ENCODE measurements at regions not wholly inside any gene's neighbourhood (a gene's known extent, or its start where the extent isn't known, plus 50 kb on each side); places are given as distances from the start of the nearest gene placed in this dataset.
"Not testable (repeated sequence)": the region's sequence is repeated elsewhere in the genome, so short reads cannot be mapped to it uniquely, and the experiment has no call there.

DNA sequence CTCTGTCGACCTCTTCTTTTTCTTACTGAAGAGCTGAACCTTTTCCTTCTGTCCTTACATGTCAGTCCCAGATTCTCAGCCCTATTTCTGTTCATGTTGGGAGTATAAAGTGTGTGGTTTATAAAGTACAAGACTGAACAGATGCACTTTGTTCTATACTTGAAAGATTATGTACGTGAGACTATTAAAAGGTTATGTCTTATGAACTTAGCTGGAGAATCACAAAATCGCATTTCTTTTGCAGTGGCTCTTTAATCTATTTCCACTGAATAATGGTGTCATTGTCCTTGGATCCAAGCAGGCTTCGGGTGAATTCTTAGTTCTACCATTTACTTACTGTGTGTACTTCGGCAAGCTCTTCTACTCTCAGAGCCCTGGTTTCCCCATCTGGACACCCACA, 558.4 kb downstream of the TMEM135 start:
- H3K9me2 ChIP-seq (replicated peaks; ENCODE audit: low read length): no peaks in the 10 kb centered on the region
- no peak overlapping the region for H3K4me2 ChIP-seq (ENCODE audit: low read length)
- H3K9me3 ChIP-seq (ENCODE audit: low read length): no peaks in the 10 kb centered on the region
- H4K20me1 ChIP-seq (ENCODE audit: low read length): no peaks in the 10 kb centered on the region
- no TSS peak for BruUV-seq (replicated peaks)
- TF ChIP-seq, protein P1, sequence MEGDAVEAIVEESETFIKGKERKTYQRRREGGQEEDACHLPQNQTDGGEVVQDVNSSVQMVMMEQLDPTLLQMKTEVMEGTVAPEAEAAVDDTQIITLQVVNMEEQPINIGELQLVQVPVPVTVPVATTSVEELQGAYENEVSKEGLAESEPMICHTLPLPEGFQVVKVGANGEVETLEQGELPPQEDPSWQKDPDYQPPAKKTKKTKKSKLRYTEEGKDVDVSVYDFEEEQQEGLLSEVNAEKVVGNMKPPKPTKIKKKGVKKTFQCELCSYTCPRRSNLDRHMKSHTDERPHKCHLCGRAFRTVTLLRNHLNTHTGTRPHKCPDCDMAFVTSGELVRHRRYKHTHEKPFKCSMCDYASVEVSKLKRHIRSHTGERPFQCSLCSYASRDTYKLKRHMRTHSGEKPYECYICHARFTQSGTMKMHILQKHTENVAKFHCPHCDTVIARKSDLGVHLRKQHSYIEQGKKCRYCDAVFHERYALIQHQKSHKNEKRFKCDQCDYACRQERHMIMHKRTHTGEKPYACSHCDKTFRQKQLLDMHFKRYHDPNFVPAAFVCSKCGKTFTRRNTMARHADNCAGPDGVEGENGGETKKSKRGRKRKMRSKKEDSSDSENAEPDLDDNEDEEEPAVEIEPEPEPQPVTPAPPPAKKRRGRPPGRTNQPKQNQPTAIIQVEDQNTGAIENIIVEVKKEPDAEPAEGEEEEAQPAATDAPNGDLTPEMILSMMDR (conservative IDR thresholded peaks at IDR 0.05; ENCODE audit: low read depth, low read length): no peak
- TF ChIP-seq EZH2phosphoT487 (IDR thresholded peaks at IDR 0.05; ENCODE audit: borderline replicate concordance, low read length): no peak
- TF ChIP-seq EZH2 (IDR thresholded peaks at IDR 0.05; ENCODE audit: low read length, unreplicated experiment): no peak
- no peaks in the 10 kb centered on the region for H3K79me2 ChIP-seq (ENCODE audit: low read length)
- H3K4me1 ChIP-seq (ENCODE audit: insufficient read depth, low read length): no peaks in the 10 kb centered on the region
- H3F3A ChIP-seq (ENCODE audit: low read length, unreplicated experiment): no peaks in the 10 kb centered on the region
- ChIA-PET POLR2A (ENCODE audit: unreplicated experiment) (no interaction called here), CTCF (no interaction called here)
- no peaks in the 10 kb centered on the region for H3K36me3 ChIP-seq (ENCODE audit: low read depth, low read length)
- no peaks in the 10 kb centered on the region for H3K27me3 ChIP-seq (ENCODE audit: low read length)
- no peak for ATAC-seq
- H3K27ac ChIP-seq (ENCODE audit: low read length): no peak overlapping the region
- no peak overlapping the region for H3K9ac ChIP-seq (ENCODE audit: low read length)
- no peak overlapping the region for H3K4me3 ChIP-seq (ENCODE audit: low read length)
- intact Hi-C loops (cut with micrococcal nuclease): no loop called here
- no peak for DNase-seq
- H2AFZ ChIP-seq (ENCODE audit: low read length): no peak overlapping the region

DNA sequence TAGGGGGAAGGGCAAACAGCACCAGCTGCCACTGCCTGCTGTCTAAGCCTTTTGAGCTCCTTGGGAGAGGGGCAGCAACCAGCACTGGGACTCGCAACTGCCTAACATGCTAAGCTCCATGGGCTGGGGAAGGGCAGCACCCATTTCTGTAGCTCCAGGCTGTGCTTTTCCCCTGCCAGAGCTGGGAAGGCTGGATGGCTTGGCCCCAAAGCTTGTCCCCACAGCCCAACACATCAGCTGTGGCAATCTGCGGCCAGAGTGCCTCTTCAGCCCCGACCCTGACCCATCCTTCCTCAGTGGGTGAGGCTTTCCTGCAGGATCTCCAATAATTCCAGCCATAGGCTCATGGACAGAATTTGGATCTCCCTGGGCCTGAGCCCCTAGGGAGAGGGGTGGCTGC, 551.3 kb downstream of the TMEM135 start:
- Histone ChIP-seq H3K4me2 (ENCODE audit: low read length) (no peak overlapping the region), H3K27me3 (ENCODE audit: low read length) (no peaks in the 10 kb centered on the region), H3K4me1 (ENCODE audit: insufficient read depth, low read length) (peaks cover 11% of the 10 kb centered on the region), H3F3A (ENCODE audit: low read length, unreplicated experiment) (no peaks in the 10 kb centered on the region), H4K20me1 (ENCODE audit: low read length) (no peaks in the 10 kb centered on the region), H3K27ac (ENCODE audit: low read length) (no peak overlapping the region), H3K9me3 (ENCODE audit: low read length) (no peaks in the 10 kb centered on the region), H3K4me3 (ENCODE audit: low read length) (no peak overlapping the region), H3K9me2 (replicated peaks; ENCODE audit: low read length) (no peaks in the 10 kb centered on the region), H2AFZ (ENCODE audit: low read length) (no peak overlapping the region), H3K79me2 (ENCODE audit: low read length) (no peaks in the 10 kb centered on the region), H3K9ac (ENCODE audit: low read length) (no peak overlapping the region), H3K36me3 (ENCODE audit: low read depth, low read length) (no peaks in the 10 kb centered on the region)
- DNase-seq (no peak), ATAC-seq (no peak)
- ChIA-PET POLR2A (ENCODE audit: unreplicated experiment) (no interaction called here), CTCF (no interaction called here)
- BruUV-seq (replicated peaks): no TSS peak
- intact Hi-C loops (cut with micrococcal nuclease): no loop called here
- TF ChIP-seq EZH2phosphoT487 (IDR thresholded peaks at IDR 0.05; ENCODE audit: borderline replicate concordance, low read length) (no peak), EZH2 (IDR thresholded peaks at IDR 0.05; ENCODE audit: low read length, unreplicated experiment) (no peak)
- TF ChIP-seq, protein P1 (conservative IDR thresholded peaks at IDR 0.05; ENCODE audit: low read depth, low read length): no peak

DNA sequence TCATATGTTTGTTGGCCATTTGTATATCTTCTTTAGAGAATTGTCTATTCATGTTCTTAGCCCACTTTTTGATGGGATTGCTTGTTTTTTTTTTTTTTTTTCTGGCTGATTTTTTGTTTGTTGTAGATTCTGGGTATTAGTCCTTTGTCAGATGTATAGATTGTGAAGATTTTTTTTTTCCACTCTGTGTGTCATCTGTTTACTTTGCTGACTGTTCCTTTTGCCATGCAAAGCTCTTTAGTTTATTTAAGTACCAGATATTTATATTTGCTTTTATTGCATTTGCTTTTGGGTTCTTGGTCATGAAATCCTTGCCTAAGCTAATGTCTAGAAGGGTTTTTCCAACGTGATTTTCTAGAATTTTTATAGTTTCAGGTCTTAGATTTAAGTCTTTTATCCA, 547.9 kb downstream of the TMEM135 start:
- Histone ChIP-seq H3K4me1 (ENCODE audit: insufficient read depth, low read length) (peaks cover 11% of the 10 kb centered on the region), H3K27ac (ENCODE audit: low read length) (peak overlapping the region; percentile 69)
- H3K9me3 ChIP-seq (ENCODE audit: low read length); POLR2A ChIA-PET (ENCODE audit: unreplicated experiment); H2AFZ ChIP-seq (ENCODE audit: low read length); H3K4me2 ChIP-seq (ENCODE audit: low read length); H3K9me2 ChIP-seq (replicated peaks; ENCODE audit: low read length); H3K9ac ChIP-seq (ENCODE audit: low read length); H3K36me3 ChIP-seq (ENCODE audit: low read depth, low read length); intact Hi-C loops (cut with micrococcal nuclease); BruUV-seq (replicated peaks); H3K79me2 ChIP-seq (ENCODE audit: low read length); H3K27me3 ChIP-seq (ENCODE audit: low read length); H3F3A ChIP-seq (ENCODE audit: low read length, unreplicated experiment); H4K20me1 ChIP-seq (ENCODE audit: low read length); H3K4me3 ChIP-seq (ENCODE audit: low read length): not testable (repeated sequence)
- DNase-seq (peak; percentile 82), ATAC-seq (peak; percentile 85)
- CTCF ChIA-PET: interaction anchor here (0.6 to 0.9 kb wide), 3 partner anchors 43 to 192 kb away, joined by 3 to 13 read pairs (median 7); no protein-coding TSS in a partner anchor

All from PC-3 (cell line).